Neutrophil (primary cell): ENCODE measurements at regions not wholly inside any gene's neighbourhood (a gene's known extent, or its start where the extent isn't known, plus 50 kb on each side); places are given as distances from the start of the nearest gene placed in this dataset.
"Not testable (repeated sequence)": the region's sequence is repeated elsewhere in the genome, so short reads cannot be mapped to it uniquely, and the experiment has no call there.

ENCODE experiments used
- H3K27ac ChIP-seq: fragments of 200-600 bp; sonication (generic); 2 replicates; pipeline ENCODE4 v1.5.1; 2016; ENCODE audit warnings: mild to moderate bottlenecking, moderate library complexity
- H3K27me3 ChIP-seq: fragments of 200-600 bp; sonication (generic); 2 replicates; pipeline ENCODE4 v1.6.0; 2016; ENCODE audit warnings: mild to moderate bottlenecking
- H3K36me3 ChIP-seq: fragments of 200-600 bp; sonication (generic); 2 replicates; pipeline ENCODE4 v1.5.1; 2017
- H3K4me1 ChIP-seq, 2 experiments: fragments of 200-600 bp in 1 of 2; sonication (generic) in 1 of 2; 1 replicate in 1 of 2; 2 replicates in 1 of 2; pipeline versions ENCODE4 v1.5.1 to v1.6.1; 2013 to 2016; ENCODE audit warnings: low read depth in 1 of 2, low read length in 1 of 2, mild to moderate bottlenecking in 1 of 2, moderate library complexity in 1 of 2; ENCODE audit not compliant: control insufficient read depth in 1 of 2, insufficient read depth in 1 of 2
- H3K4me3 ChIP-seq, 2 experiments: fragments of 200-600 bp in 1 of 2; sonication (generic) in 1 of 2; 1 replicate in 1 of 2; 2 replicates in 1 of 2; pipeline ENCODE4 v1.5.1; 2013 to 2016; ENCODE audit warnings: low read depth in 1 of 2, low read length in 1 of 2, mild to moderate bottlenecking in 1 of 2, moderate library complexity in 1 of 2
- H3K9me3 ChIP-seq: fragments of 200-600 bp; sonication (generic); 2 replicates; pipeline ENCODE4 v1.5.1; 2016
- TF ChIP-seq, protein P1 (sequence below): fragments of 200-600 bp; sonication (generic); IDR thresholded peaks from 2 replicates; pipeline ENCODE4 v1.5.1; 2016; ENCODE audit warnings: antibody characterized with exemption

- TF ChIP-seq, protein P1, sequence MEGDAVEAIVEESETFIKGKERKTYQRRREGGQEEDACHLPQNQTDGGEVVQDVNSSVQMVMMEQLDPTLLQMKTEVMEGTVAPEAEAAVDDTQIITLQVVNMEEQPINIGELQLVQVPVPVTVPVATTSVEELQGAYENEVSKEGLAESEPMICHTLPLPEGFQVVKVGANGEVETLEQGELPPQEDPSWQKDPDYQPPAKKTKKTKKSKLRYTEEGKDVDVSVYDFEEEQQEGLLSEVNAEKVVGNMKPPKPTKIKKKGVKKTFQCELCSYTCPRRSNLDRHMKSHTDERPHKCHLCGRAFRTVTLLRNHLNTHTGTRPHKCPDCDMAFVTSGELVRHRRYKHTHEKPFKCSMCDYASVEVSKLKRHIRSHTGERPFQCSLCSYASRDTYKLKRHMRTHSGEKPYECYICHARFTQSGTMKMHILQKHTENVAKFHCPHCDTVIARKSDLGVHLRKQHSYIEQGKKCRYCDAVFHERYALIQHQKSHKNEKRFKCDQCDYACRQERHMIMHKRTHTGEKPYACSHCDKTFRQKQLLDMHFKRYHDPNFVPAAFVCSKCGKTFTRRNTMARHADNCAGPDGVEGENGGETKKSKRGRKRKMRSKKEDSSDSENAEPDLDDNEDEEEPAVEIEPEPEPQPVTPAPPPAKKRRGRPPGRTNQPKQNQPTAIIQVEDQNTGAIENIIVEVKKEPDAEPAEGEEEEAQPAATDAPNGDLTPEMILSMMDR: no peak
Observed at GRCh38 chr4:111417521-111417920, 727.7 kb upstream of the FAM241A start.

GRCh38 chr4:111433441-111433840 is 711.8 kb upstream of the FAM241A start:
- Histone ChIP-seq H3K4me1 (no peaks in the 10 kb centered on the region), H3K4me3 (no peak overlapping the region)
- TF ChIP-seq, protein P1: no peak

More at GRCh38 chr4:111417521-111417920, 727.7 kb upstream of the FAM241A start:
- no peak overlapping the region for H3K4me3 ChIP-seq
- no peaks in the 10 kb centered on the region for H3K36me3 ChIP-seq
- H3K27me3 ChIP-seq: no peaks in the 10 kb centered on the region
- no peaks in the 10 kb centered on the region for H3K4me1 ChIP-seq
- H3K9me3 ChIP-seq: no peaks in the 10 kb centered on the region
- H3K27ac ChIP-seq: no peak overlapping the region

GRCh38 chr4:111434586-111434985 is 710.7 kb upstream of the FAM241A start:
- Histone ChIP-seq H3K9me3 (peaks cover 5% of the 10 kb centered on the region), H3K36me3 (no peaks in the 10 kb centered on the region), H3K4me1 (no peaks in the 10 kb centered on the region), H3K27me3 (no peaks in the 10 kb centered on the region), H3K27ac (no peak overlapping the region), H3K4me3 (no peak overlapping the region)
- TF ChIP-seq, protein P1: no peak

More at GRCh38 chr4:111433441-111433840, 711.8 kb upstream of the FAM241A start:
- H3K27ac ChIP-seq: no peak overlapping the region
- H3K27me3 ChIP-seq: no peaks in the 10 kb centered on the region
- H3K36me3 ChIP-seq: no peaks in the 10 kb centered on the region
- peaks cover 5% of the 10 kb centered on the region for H3K9me3 ChIP-seq

- Histone ChIP-seq H3K36me3 (no peaks in the 10 kb centered on the region), H3K9me3 (peaks cover 5% of the 10 kb centered on the region), H3K4me3 (no peak overlapping the region), H3K27me3 (no peaks in the 10 kb centered on the region), H3K27ac (no peak overlapping the region), H3K4me1 (no peaks in the 10 kb centered on the region)
- TF ChIP-seq, protein P1: no peak
Observed at GRCh38 chr4:111435986-111436744, 709.1 kb upstream of the FAM241A start.

DNA sequence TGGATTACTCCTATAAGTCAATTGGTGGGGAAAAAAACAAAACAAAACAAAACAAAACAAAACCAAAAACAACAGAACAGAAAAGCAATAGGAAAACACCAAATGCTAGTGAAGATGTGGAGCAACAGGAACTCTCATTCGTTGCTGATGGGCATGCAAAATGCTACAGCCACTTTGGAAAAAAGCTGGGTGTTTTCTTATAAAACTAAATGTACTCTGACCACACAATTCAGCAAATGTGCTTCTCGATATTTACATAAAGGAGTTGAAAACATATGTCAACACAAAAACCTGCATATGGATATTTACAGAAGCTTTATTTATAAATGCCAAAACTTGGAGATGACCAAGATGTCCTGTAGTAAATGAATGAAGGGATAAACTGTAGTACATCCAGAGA is 703.6 kb upstream of the FAM241A start:
- Histone ChIP-seq H3K27me3 (no peaks in the 10 kb centered on the region), H3K36me3 (no peaks in the 10 kb centered on the region), H3K9me3 (no peaks in the 10 kb centered on the region), H3K4me3 (no peak overlapping the region), H3K4me1 (no peaks in the 10 kb centered on the region), H3K27ac (no peak overlapping the region)
- TF ChIP-seq, protein P1: no peak

DNA sequence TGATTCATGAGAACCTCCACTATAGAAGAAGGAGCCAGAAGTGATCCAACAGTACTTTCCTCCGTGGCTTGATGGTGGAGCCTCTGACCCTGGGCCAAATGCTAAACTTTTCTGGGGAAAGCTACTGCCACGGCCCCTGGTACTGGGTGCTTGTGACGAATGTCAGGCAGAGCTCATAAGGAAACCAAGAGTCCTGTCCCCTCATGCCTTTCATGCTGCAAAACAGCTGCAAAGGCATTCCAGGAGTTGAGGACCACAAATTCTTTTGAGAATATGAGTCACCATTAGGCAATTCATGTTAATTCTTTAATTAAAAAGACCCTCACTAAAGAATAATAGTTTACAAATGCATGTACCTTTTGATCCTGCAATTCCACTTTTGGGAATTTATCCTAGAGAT is 700.4 kb upstream of the FAM241A start:
- not testable (repeated sequence) for H3K27ac ChIP-seq, H3K27me3 ChIP-seq, H3K36me3 ChIP-seq, H3K9me3 ChIP-seq, H3K4me3 ChIP-seq, H3K4me1 ChIP-seq
